GM18907 (cell line): ENCODE measurements at regions not wholly inside any gene's neighbourhood (a gene's known extent, or its start where the extent isn't known, plus 50 kb on each side); places are given as distances from the start of the nearest gene placed in this dataset.

Source experiments
- ATAC-seq: cut with Tn5 transposase; IDR thresholded peaks from one replicate; pipeline ENCODE4 v1.9.1; 2021; ENCODE audit warnings: mild to moderate bottlenecking, moderate library complexity; ENCODE audit not compliant: unreplicated experiment

DNA sequence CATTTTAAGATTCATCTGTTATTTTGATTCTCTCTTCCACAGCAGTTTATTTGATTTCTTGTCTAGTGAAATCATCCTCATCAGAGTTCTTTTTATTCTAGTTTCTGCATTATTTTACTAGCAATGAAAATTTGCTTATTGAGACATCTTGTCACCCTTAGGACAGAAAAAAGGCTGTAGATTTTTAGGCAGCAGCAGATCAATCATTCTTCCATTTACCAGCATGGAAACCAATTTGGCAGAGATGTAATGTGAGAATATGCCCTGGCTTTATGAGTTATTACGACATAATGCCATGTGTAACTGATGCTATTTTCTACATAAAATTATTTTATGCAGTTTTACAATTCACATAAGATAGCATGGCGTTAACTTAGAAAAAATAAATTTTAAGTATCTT is 688.6 kb upstream of the SLC10A2 start:
- ATAC-seq = no peak

DNA sequence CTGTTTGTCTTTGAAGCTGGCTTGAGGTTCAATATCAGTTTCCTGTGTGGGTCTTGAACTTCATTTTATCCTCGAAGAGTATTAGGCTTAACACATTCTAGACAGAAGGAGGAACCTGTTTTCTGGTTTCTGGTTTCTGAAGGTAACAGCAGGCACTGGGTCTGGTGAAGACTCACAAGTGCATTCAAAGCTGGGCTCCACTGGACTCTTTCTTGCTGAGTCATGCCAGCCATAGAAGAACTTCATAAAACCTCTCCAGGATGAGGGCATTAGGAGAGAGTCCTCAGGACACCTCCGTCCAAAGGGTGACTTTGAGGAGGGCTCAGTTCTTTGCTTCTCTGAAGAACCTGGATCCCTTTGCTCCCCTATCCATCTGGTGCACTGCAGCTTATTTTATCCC is 668.6 kb upstream of the SLC10A2 start:
- no peak for ATAC-seq

DNA sequence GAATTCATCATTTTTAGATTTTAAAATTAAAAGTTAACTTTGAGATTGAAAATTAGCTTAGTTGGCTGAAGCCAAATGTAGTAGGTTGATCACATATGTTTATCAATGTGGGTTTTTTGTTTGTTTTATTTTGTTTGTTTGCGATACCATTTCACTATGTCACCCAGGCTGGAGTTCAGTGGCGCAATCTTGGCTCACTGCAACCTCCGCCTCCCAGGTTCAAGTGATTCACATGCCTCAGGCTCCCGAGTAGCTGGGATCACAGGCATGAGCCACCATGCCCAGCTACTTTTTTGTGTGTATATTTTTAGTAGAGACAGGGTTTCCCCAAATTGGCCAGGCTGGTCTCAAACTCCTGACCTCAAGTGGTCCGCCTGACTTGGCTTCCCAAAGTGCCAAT is 665.7 kb upstream of the SLC10A2 start:
- no peak for ATAC-seq

DNA sequence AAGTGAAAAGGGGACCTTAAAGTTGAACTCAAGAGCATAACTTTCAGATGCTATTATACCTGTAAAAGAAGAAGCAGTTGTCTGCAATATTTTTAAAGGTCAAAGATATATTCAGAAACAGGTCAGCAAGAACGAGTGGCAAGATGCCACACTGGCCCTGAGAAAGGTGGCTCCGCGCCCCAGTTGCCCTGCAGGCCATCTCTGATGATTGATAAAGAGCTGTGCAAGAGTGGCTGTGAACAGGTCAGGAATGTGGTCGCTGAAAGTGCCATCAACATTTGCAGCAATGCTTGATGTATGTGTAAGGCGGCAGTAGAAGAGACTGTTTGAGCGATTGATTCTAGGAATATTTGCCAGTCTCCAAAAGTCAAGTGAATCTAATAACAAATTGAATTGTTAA is 664.2 kb upstream of the SLC10A2 start:
- no peak for ATAC-seq

DNA sequence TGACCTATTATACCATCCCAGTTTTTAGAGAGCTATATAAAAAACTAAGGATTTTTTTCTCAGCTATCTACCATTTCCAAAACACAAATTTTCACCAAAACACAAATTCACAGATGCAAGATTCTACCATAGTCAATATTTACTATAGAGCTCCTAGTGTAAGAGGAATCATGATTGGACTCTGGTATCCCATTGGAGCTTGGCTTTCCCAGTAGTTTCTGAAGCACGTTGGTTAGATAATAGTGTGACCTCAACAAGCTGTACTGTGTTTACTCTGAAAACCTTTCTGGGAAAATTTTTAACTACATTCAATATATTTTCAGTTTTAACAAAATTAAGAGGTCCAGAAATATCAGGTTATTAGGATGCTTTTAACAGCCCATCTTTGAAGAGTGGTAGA is 660.6 kb upstream of the SLC10A2 start:
- ATAC-seq = no peak

DNA sequence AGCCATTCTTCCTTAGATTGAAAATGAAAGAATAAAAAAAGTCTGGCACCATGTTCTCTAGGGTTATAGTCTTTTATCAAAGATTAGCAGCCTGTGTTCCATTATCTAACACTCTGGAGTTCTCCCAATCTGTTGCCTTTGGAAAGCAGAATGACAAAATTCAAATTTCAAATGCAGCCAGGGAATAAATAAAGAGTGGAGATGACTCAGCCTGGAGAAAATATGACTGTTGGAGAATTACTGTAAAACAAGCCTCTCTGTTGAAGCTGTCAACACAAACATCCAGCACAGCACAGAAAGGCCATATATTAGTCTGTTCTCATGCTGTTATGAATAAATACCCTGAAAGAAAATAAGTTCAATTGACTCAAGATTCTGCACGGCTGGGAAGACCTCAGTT is 650.5 kb upstream of the SLC10A2 start:
- ATAC-seq = no peak

DNA sequence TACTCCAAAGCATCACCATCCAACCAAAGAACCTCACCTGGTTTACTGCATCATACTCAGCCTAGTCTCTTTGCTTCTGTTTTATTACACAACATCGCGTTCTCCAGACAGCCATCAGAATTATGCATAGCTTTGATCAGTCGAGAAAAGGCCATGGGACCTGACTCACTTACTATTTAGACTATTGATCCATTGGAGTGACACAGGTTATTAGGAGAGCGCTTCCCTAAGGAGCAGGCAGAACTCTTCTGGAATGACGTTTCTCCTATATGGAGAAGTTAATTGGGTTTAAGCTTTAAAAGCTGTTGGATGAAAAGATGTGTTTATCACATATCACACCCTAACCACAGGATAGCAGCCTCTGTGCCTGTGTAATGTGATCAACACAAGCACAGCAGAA is 649.1 kb upstream of the SLC10A2 start:
- no peak for ATAC-seq

DNA sequence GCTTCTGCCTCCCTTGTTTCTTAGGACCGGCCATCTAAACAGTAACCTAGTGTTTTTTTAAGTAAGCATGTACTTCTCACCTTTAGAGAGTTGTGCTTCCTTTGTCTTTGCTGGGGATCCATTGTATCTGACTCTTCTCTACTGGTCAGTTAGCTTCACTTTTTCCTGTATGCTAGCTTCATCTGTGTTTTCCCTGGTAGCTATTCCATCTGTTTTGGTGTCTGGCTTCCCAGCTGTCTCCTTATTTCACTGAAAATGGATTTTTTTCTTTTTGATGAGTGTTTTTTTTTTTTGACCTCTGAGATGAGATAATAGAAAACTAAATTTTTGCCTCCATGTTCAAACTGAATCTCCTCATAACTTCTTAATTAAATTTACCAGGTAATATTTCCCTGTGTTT is 637.0 kb upstream of the SLC10A2 start:
- ATAC-seq = no peak

DNA sequence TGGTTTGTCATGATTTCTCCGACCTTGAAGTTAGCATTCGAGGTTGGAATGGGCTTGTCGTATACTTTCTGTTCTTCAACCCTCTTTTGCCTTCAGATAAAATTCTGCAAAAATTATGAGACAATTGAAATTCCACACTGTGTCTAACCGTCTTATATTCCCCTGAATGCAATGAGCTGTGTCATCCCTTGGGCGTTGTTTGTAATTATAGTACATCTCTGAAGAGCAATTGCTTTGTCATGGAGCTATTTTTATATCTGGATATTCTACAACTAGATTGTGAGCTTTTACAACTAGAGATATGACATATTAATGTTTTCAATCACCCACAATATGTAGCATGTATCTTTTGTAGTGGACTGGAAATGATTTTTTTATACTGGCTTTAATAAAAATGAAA is 631.8 kb upstream of the SLC10A2 start:
- ATAC-seq = no peak

DNA sequence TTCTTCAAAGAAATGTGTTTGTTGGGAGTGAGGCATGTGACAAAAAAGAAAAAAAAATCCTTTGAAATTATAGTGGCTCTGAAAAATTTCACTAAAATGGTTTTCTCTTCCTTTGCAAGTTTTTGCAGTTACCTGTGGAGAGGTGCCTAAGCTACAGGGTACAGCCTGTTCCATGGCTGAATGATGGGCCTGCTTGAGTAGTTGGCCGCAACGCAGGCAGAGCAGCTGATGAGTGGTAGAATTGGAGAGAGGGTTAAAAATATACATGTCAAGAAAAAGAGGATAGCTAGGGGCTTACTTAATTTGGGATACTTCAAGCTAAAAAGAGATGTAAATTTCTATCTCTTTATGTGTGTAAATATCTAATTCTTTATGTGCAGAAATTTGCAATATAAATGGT is 629.1 kb upstream of the SLC10A2 start:
- no peak for ATAC-seq

DNA sequence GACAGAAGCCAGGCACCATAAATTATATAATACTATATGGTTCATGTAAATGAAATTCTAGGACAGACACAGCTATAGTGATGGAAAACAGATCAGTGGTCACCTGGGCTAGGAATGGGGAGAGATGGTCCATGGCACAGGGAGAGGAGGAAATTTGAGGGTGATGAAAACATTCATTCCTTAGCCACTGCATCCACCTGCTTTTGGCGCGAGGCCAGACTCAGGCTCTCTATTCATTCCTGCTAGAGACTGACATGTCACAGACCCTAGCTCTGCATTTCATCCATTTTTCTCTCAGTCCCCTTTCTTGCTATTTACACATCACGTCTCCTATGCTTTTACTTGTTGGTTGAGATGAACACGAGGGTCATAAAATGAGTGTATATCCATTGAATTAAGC is 628.3 kb upstream of the SLC10A2 start:
- ATAC-seq = no peak

DNA sequence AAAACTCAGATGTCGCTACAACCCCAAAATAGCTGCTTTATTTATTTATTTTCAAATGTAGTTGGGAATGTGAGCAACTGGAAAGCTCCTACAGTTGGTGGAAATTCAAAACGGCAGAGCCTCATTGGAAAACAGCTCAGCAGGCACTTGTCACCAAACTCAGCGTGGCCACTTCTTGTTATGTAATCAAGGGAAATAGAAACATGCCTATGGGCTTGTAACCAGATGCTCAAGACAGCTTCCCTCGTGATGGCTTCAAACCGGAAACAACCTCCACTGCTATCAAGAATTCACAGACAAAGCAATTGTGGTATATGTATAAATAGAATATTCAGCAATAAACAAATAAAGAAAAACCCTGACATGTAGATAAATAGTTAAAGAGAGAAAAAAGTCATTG is 627.8 kb upstream of the SLC10A2 start:
- no peak for ATAC-seq

DNA sequence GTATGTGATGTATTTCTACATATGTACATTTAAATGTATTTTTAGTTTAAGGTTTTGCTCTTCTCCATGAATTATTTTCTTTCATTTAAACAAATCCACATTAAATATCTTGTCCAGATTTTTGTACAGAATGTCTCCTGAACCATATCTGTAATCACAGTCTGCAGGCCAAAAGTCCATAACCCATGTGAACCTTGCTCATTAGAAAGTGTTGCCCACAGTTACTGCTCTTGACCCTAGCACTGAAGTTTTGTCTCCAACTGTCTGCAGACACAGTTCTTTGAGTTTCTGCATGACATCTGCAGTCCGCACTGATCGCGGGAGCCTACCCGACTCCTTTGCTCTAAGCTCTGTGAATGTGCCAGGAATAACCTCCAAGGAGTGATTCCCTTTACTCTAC is 626.2 kb upstream of the SLC10A2 start:
- no peak for ATAC-seq

DNA sequence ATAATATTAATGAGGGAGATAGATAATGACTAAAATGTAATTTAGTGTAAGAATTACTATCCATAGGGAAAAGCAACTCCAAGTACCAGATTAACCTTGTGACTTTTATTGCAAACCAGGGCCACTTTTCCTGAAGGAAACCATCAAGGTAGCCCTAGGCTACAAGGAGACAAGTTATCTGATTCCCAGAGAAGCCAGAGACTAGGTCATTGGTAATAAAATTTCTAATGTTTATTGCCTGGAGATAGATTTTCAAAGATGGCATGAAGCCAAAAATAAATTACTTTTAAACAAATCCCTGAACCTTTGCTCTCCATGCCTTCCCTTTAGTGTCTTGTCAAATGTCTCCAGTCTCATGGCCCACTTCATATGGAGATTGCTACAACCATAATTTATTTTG is 610.1 kb upstream of the SLC10A2 start:
- no peak for ATAC-seq

DNA sequence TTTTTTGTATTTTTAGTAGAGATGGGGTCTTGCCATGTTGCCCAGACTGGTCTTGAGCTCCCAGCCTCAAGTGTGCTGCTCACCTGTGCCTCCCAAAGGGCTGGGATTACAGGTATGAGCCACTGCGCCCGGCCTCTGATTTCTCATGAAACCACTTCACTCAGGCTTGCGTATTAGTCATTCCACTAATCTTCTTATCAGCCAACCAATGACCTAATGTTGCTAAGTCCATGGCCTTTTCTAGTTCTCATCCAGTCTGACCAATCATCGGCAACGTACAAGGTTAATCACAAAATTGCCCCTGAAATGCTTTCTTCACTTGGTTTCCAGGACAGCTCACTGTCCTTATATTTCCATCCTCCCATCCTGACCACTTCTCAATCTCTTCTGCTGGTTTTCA is 605.3 kb upstream of the SLC10A2 start:
- ATAC-seq = no peak

DNA sequence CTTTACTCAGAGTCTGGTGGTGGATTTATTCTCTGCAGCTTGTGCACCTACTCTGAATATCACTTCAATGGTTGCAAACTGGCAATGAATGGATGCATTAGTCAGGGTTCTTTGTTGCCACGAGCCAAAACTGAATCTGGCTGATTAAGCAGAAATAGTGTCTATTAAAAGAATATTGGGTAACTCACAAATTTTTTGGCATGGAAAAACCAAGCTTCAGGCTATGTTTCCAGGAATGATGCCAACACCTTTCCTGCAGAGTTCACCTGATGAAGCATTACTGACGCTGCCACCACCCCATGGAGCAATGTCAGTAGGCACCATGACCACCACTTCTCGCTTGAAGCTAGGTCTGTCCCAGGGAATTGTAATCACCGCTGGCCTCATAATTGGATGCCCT is 597.8 kb upstream of the SLC10A2 start:
- ATAC-seq = no peak

DNA sequence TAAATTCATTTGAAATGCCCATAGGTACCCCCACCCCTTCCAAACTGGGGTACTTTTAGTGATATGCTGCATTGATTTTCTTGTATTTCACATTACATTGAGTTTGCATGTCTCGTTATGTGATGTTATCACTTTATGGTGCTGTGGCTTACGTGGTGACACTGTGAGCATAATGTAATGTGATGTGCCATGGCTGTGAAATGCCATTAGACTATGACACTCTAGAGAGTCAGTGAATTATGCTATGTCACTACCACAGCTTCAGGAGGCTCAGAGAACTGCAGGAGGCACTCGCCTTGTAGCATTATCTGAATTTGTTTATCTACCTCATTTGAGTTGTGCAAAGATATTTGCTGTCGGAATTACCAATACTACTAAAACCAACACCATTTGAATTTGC is 590.1 kb upstream of the SLC10A2 start:
- no peak for ATAC-seq

DNA sequence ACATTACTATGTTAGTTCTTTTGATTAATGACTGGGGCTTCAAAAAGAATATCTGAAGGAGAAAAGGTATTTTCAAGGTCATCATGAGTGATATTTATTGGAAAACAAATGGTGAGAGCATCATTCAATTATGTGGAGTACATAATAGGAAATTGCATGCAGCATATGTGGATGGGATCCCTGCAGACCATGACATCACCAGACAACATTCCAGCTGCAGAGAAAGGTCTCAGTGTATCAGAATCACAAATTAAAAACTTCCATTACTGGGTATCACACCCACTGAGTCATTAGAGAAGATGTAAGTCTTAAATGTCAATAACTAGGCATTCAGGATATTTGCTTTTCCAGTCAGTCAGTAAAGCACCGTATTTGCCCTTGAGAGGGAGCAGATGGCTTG is 574.4 kb upstream of the SLC10A2 start:
- ATAC-seq = no peak

DNA sequence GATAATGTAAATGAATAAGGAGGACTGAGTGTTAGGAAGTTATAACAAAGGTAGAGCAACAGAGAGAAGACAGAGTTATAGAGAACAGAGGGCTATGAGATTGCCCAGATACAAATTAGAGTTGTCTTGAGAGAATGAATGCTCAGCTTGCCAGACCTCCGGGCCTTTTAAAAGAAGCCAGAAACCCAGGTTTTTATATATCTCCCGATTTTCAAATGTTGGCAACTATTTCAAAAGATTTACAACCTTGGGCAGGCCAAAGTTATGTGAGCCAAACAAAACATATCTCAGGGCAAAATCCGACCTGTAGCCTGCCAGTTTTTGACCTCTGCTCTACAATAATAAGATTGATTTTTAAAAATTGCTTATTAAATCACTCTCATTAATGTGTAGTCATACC is 573.1 kb upstream of the SLC10A2 start:
- ATAC-seq = no peak

DNA sequence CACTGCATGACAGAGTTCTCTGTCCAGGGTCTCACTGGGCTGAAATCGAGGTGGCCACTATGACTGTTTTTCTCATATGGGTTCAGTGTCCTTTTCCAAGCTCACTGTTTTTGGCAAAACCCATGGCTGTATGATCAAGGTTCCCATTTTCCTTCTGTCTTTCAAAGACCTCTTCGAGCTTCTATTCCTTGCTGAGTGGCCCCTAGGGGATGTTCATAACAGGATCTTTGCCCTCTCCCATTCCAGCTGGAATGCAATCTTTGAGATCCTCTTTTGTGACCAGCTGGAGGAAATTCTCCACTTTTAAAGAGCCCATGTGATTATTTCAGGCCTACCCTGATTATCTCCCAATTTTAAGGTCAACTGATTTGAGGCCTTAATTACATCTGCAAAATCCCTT is 572.5 kb upstream of the SLC10A2 start:
- ATAC-seq = no peak

DNA sequence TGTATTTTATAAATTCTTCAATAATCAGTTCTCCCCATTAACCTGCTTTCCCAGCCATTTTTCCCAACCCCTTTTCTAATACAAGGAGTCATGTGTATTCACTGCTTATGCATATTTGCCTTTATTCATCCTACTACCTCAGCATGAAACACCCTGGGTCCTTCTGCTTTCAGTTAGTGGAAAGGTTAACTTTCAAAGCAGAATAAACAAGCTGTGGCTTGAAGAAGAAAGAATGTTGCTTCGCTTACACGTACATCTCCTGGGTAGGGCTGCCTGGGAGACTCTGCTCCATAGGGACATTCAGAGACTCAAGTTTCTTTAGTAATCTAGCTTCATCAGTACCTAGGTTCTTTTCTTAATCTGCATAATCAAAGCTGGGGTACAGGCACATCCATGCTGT is 567.8 kb upstream of the SLC10A2 start:
- no peak for ATAC-seq

DNA sequence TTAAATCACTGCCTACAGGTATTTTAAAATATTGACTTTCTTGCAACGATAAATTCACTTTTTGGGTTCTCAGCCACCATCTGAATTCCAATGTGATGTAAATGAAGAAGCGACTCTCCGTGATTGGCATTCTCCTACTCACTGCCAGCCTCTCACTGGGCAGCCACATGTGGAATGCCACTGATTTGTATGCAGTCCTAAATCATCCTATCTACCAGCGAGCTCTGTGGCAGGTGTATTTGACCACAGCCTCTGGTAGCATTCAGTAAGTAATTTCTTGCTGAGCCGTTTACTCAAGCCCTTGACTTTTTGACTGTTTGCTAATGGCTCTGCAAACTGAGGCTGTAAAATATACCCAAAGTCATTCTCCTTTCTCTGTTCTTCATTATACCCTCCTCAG is 559.0 kb upstream of the SLC10A2 start:
- ATAC-seq = no peak

DNA sequence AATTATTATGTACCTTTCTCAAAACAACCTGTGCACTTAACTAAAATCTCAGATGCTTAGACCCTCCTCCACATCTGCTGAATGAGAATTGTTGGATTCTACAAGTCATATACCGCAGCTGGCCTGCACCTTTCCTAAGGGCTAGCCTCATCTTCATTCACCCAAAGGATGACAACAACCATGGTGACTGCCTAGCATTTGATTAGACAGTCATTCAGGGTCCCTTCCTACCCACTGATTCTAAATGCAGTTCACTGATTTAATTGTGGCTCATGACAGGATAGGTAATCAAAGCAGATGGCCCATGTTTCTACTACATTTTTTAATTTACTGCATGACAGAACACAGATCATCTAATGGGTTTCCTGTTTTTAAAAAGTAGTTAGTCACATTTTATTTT is 551.9 kb upstream of the SLC10A2 start:
- no peak for ATAC-seq

DNA sequence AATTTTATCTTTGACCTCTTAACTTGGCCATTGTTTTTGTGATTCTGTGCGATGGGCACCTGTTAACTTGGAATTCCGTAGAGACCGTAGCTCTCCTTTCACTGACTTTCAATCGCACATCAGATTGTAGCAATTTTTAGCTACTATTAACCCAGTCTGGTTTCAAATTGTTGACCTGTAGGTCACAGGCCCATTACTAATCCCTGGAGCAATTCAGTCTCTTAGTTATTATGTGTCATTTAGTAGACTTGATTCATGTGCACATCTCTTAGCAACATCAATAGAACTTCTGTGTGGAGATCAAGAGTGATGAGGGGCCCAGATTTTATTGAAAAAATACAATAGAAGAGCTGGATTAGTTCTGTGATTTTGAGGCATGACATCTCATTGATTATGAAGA is 549.6 kb upstream of the SLC10A2 start:
- ATAC-seq = no peak
